ENCODE measurements at regions not wholly inside any gene's neighbourhood (a gene's known extent, or its start where the extent isn't known, plus 50 kb on each side); places are given as distances from the start of the nearest gene placed in this dataset.

DNA sequence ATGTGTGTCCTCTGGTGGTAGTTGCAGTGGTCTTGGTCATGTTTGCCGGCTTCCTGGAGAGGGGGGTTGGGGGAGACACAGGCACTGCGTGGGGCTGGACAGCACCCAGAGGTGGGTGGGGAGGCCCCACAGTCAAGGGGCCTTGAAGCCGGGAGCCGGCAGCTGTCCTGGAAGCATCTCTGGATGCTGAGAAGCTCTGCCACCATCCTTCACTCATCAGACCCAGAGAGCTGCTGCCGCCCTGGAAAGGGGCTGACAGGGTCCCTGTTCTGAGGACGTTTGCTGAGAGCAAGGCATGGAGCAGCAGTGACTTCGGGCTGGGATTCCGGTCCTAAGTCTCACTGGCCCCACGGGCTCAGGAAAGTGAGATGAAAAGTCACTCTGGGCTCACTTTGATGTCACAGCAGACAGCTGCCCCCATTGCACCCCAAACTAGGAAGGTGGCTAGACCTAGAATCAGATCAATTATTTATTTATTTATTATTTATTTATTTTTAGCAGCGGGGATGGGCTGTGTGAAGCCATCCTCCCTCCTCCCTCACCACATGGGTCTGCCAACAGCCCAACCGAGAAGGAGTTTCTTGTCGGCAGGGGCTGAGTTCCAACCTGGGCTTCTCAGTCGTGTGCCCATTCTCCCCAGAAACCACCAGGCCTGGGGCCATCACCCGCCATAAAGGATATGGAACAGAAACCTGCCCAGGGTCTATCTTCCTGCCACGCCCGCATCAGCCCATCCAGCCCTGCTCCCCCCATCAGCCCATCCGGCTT is 547.4 kb downstream of the PTPRU start:
- DNase-seq = no peak
- Mint-ChIP-seq H3K27ac (no peak overlapping the region), H3K27me3 (ENCODE audit: low read depth in 3 of 3) (peaks cover 2 to 9% (median 7%) of the 10 kb centered on the region in 3 donors), H3K36me3 (no peaks in the 10 kb centered on the region), H3K4me1 (no peaks in the 10 kb centered on the region), H3K4me3 (no peak overlapping the region), H3K9me3 (no peaks in the 10 kb centered on the region)

DNA sequence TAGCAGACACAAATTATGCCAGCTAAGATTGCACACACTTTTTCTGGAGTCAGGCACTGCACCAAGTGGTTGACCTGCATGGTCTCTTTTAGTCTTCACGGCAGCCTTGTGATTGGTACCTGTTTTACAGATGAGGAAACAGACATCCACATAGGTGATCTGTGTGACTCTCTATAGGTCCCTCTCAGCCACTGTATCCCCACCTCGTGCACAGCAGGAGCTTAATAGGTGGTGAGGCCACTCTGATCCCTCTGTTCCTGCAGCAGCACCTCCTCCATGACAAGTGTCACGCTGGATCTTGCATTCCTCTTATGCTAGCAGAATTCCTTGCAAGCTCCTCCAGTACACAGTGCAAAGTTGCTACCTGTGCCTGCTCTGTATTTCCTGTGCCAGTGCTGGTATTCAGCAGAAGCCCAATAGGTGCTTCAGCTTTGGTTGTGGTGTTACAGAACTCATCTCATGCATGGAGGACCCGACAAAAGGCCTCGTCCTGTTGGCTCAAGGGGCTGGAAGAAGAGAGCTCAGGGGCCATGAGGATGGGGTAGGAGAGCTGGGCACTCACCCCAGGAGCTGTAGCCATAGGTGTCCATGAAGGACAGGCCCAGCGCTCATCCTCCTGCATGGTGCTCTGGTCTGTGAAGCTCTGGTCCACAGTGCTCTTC is 546.7 kb downstream of the PTPRU start:
- Mint-ChIP-seq H3K27ac (no peak overlapping the region), H3K4me3 (no peak overlapping the region), H3K36me3 (no peaks in the 10 kb centered on the region), H3K9me3 (no peaks in the 10 kb centered on the region), H3K4me1 (no peaks in the 10 kb centered on the region), H3K27me3 (ENCODE audit: low read depth in 3 of 3) (peaks cover 2 to 11% (median 7%) of the 10 kb centered on the region in 3 donors)
- DNase-seq = no peak

DNA sequence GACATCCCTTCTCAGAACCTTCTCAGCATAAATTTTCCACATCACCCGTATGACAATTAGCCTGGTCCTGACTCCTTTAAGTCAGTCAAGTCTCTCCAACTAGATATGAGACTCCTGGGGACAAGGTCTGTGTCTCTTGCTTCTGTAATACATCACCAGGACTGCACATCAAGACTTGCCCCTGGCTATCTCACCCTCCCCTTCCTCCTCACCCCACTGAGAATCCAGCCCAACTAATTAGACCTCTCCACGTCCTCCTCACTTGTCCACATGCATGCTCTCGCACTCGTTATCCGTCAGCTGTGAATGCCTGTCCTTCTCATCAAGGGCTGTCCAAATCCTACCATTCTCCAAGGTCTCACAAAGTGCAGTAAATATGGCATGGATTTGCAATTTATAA is 542.8 kb downstream of the PTPRU start:
- no peak for DNase-seq
- H3K4me1 Mint-ChIP-seq = no peaks in the 10 kb centered on the region
- peaks cover 4 to 16% (median 7%) of the 10 kb centered on the region in 3 donors for H3K27me3 Mint-ChIP-seq (ENCODE audit: low read depth in 3 of 3)
- no peak overlapping the region for H3K4me3 Mint-ChIP-seq
- H3K9me3 Mint-ChIP-seq = peaks cover 0 to 6% (median 0%) of the 10 kb centered on the region in 6 donors
- H3K27ac Mint-ChIP-seq = no peak overlapping the region
- no peaks in the 10 kb centered on the region for H3K36me3 Mint-ChIP-seq

DNA sequence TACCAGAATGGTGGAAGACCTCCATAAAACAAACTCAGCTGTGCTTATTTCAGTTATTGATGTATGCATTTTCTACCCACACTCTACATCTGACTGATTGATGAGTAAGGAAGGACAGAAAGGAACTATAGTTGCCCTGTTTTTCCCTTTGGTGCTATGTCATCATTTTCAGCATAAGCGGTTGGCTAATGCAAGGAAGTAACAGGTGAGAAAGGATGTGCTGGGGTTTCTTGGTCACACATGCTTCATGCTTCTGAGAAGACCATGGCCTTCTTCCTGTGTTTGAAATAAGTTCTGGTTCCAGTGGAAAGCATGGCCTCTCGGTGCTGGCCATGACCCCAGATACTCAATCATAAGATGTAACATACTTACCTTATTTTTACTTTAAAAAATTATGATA is 541.2 kb downstream of the PTPRU start:
- H3K4me3 Mint-ChIP-seq = no peak overlapping the region
- no peaks in the 10 kb centered on the region for H3K4me1 Mint-ChIP-seq
- no peaks in the 10 kb centered on the region for H3K36me3 Mint-ChIP-seq
- DNase-seq = no peak
- no peak overlapping the region for H3K27ac Mint-ChIP-seq
- H3K9me3 Mint-ChIP-seq = peaks cover 0 to 6% (median 0%) of the 10 kb centered on the region in 6 donors
- peaks cover 4 to 14% (median 7%) of the 10 kb centered on the region in 3 donors for H3K27me3 Mint-ChIP-seq (ENCODE audit: low read depth in 3 of 3)

DNA sequence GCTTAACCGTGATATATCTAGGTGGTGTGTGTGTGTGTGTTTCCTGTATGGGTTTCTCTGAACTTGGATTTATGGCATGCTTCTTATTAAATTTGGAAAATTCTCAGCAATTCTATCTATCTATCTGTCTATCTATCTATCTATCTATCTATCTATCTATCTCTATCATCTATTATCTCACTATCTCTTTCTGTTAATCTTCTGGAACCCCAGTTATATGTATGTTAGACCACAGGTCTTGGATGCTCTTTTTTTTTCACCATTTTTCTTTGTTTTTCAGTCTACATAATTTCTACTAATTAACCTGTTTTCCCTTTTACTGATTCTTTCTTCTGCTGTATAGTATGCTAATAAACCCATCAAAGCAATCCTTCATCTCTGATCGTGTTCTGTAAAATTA is 538.0 kb downstream of the PTPRU start:
- DNase-seq = no peak
- Mint-ChIP-seq H3K27ac (no peak overlapping the region), H3K36me3 (no peaks in the 10 kb centered on the region), H3K4me3 (no peak overlapping the region), H3K9me3 (peaks cover 0 to 6% (median 0%) of the 10 kb centered on the region in 6 donors), H3K4me1 (no peaks in the 10 kb centered on the region), H3K27me3 (ENCODE audit: low read depth in 3 of 3) (peaks cover 2 to 9% (median 3%) of the 10 kb centered on the region in 3 donors)

DNA sequence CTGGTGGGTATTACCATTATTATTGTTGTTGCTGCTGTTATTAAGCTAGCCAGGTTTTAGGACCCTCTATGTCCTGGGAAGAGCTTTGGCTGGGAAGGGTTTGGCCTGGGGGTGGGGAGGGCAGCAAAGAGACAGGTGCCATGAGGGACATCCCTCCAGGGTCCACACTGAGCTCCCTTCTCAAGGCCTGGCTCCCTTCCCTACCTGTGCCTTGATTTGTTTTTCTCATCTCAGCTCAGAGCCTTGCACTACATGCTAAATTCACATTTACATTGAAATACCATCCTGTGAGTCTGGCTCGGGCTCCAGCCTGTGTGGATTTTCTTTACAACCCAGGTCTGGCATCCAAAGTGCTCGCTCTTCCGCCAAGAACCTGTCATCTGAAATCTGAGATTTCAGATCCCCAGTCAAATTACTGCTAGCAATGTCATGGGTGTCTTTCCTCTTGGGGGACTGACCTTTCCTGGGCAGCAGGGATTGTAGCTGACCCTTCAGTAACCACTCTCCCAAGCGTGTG is 536.3 kb downstream of the PTPRU start:
- H3K4me1 Mint-ChIP-seq = no peaks in the 10 kb centered on the region
- no peaks in the 10 kb centered on the region for H3K36me3 Mint-ChIP-seq
- no peak overlapping the region for H3K4me3 Mint-ChIP-seq
- H3K9me3 Mint-ChIP-seq = peaks cover 0 to 6% (median 0%) of the 10 kb centered on the region in 6 donors
- peaks cover 0 to 8% (median 6%) of the 10 kb centered on the region in 3 donors for H3K27me3 Mint-ChIP-seq (ENCODE audit: low read depth in 3 of 3)
- H3K27ac Mint-ChIP-seq = no peak overlapping the region
- DNase-seq = no peak

DNA sequence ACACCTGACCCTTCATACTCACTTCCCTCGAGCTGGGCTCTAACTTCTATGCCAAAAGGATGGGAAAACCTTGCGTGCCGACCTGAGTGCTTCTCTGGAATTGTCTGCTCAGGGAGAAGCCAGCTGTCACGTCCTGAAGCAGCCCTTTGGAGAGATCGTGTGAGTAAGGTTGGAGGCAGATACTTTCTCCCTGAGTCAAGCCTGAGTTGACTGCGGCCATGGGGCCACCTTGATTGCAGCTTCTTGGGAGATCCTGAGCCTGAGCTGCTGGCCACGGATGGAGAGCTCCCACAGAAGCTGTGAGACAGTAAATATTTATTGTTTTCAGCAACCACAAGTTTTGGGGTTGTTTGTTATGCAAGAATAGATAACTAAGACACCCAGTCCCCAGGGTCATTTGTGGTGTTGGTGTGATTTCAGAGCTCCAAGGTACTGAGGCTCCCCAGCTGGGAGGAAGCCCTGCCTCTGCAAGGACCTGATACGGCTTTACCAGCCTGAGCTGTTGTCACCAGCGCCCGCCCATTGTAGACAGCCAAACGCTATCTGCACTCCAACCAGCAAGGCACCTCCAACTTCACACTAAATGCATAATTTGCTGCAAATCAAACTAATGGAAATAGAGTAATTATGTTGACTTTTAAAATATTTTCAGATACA is 531.6 kb downstream of the PTPRU start:
- Mint-ChIP-seq H3K4me1 (no peaks in the 10 kb centered on the region), H3K9me3 (no peaks in the 10 kb centered on the region), H3K36me3 (no peaks in the 10 kb centered on the region), H3K27me3 (ENCODE audit: low read depth in 3 of 3) (peaks cover 2 to 13% (median 13%) of the 10 kb centered on the region in 3 donors), H3K4me3 (no peak overlapping the region), H3K27ac (no peak overlapping the region)
- DNase-seq = no peak

DNA sequence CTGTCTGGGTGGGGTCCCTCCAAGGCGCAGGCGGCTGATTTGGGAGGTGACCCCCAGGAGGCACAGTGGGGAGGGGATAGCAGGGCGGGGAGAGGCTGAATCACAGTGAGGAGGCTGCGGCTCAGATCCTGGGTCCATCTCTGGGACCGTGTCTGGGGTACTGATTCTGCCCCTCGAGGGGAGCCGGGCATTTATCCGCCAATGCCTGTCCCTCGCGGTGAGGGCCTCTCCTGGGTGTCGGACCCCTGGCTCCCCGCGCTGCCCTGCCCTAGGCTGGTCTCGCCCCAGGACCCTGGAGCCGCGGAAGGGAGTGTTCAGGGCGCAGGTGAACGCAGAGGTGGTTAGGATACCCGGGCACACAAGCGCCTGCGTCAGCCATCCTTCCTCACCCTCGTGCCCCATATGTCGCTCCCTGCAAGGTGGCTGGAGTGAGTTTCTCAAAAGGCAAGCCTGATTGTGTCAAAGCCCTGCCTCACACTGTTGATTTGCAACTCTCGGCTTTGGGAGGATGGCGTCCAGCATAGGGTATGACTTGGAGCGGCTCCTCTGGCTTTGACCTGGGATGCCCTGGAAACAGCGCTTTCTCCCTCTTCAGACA is 530.9 kb downstream of the PTPRU start:
- no peaks in the 10 kb centered on the region for H3K4me1 Mint-ChIP-seq
- no peak for DNase-seq
- no peak overlapping the region for H3K27ac Mint-ChIP-seq
- no peaks in the 10 kb centered on the region for H3K9me3 Mint-ChIP-seq
- H3K4me3 Mint-ChIP-seq = no peak overlapping the region
- no peaks in the 10 kb centered on the region for H3K36me3 Mint-ChIP-seq
- H3K27me3 Mint-ChIP-seq (ENCODE audit: low read depth in 3 of 3) = peaks cover 2 to 13% (median 13%) of the 10 kb centered on the region in 3 donors

DNA sequence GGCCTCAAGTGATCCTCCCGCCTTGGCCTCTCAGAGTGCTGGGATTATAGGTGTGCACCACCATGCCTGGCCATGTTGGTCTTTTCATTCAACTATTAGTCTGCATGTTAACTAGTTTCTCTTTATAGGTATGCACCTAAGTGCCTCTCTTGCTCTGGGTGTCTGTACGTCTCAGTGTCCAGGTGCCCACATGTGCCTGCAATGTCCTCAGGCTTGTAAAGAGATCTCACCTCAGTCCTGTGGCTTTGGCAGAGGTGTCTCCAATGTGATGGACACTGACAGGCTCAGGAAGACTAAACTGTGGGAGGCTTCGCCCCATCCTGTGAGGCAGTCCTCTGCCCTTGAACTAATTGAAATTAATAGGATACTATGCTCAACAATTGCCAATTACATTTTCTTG is 526.3 kb downstream of the PTPRU start:
- H3K27me3 Mint-ChIP-seq (ENCODE audit: low read depth in 3 of 3) = peaks cover 2 to 12% (median 11%) of the 10 kb centered on the region in 3 donors
- no peaks in the 10 kb centered on the region for H3K36me3 Mint-ChIP-seq
- no peak overlapping the region for H3K27ac Mint-ChIP-seq
- DNase-seq = no peak
- H3K4me1 Mint-ChIP-seq = no peaks in the 10 kb centered on the region
- no peaks in the 10 kb centered on the region for H3K9me3 Mint-ChIP-seq
- H3K4me3 Mint-ChIP-seq = no peak overlapping the region

DNA sequence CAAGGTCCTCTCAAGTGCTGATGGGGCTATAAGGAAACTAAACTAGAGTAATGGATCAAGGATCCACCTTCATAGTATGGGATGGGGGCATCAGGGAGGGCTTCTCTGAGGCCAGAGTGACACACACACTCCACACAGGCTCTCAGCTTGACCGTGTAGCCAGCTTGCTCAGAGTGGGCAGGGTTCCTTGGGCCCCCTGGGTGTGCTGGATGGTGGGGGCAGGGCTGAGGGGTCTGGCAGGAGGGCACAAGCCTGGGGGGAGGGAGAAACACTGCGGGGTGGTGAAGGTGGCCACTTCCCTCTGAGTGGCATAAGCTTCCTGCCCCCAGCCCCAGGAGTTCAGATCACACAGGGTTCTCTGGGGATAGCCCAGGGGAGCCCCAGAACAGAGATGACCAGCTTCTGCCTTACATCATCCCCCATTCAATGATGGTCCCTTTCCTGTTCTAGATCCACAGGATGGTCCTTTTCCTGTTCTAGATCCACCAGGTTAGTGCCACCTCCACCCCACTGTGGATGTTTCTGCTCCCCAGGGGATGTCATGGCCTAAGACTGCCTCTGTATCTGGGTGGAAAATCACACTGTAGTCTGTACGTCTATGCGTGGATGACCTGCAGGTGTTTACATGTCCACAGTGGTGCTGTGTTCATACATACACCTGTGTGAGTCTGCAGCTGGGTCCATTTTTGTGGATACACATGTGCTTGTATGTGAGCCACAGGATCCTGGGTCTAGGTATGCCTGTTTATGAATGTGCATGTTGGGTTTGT is 525.0 kb downstream of the PTPRU start:
- Mint-ChIP-seq H3K36me3 (no peaks in the 10 kb centered on the region), H3K27me3 (ENCODE audit: low read depth in 3 of 3) (peaks cover 2 to 15% (median 13%) of the 10 kb centered on the region in 3 donors)
- no peak for DNase-seq

DNA sequence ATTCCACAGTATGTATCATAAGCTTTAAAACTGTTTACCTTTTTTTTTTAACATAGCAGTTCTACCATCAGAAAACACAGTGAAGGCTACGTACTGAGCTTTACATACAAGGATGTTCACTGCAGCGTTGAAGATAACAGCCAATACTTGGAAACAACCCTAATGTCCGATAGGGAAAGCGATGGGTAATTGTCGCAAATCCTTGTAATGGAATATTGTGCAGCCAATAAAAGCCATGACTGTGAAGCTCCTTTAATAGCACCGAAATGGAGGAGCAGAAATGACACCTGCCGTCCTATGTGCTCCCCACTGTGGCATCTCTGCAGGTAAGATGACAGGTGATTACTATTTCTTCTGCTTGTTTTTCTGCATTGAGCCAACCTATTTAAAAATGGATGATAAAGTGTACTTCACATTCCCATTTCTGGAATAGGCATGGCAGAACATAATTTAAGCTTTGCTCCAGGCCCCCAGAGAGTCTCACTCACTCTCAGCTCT is 523.8 kb downstream of the PTPRU start:
- Mint-ChIP-seq H3K27me3 (ENCODE audit: low read depth in 3 of 3) (peaks cover 2 to 12% (median 11%) of the 10 kb centered on the region in 3 donors), H3K9me3 (no peaks in the 10 kb centered on the region), H3K36me3 (no peaks in the 10 kb centered on the region), H3K4me1 (no peaks in the 10 kb centered on the region), H3K4me3 (no peak overlapping the region), H3K27ac (no peak overlapping the region)
- DNase-seq = no peak

More for the DNA sequence above, 525.0 kb downstream of the PTPRU start:
- Mint-ChIP-seq H3K4me3 (no peak overlapping the region), H3K9me3 (no peaks in the 10 kb centered on the region), H3K27ac (no peak overlapping the region), H3K4me1 (no peaks in the 10 kb centered on the region)

DNA sequence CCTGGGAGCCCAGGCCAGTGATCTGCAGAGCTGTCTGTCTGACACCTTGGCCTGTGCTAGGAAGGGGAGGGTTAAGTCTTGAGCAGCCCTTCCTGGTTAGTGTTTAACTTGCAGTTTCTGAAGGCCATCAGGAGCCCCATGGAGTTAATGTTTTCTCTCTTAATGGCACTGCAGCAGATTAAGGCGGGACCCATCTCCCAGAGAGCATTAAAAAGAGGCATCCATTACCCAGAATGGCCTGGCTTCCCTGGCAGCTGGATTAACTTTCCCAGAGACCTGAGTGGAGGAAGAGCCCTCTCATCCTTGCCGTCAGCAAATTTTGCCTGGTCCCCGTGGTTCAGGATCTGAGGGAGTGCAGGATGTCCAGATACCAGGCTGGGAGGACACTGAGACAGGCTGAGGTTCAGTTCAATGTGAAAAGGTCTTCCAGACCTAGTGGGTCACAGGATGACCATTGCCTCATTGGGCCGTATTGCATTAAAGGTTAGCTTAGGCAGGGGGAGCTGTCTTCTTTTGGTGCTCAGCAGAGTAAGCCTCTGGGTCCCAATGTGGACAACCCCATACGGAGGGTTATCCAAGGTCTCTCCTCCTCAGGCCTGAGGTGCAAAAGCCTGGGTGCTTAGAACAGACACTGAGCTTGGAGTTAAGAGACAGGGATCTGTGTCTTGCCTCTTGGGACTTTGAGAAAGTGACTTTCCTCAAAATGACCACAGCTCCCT is 522.6 kb downstream of the PTPRU start:
- Mint-ChIP-seq H3K9me3 (no peaks in the 10 kb centered on the region), H3K36me3 (no peaks in the 10 kb centered on the region), H3K4me1 (no peaks in the 10 kb centered on the region), H3K27ac (no peak overlapping the region), H3K27me3 (ENCODE audit: low read depth in 3 of 3) (peaks cover 5 to 11% (median 7%) of the 10 kb centered on the region in 3 donors), H3K4me3 (no peak overlapping the region)
- DNase-seq = no peak

All from immature natural killer cell (primary cell).